ENCODE measurements at regions not wholly inside any gene's neighbourhood (a gene's known extent, or its start where the extent isn't known, plus 50 kb on each side); places are given as distances from the start of the nearest gene placed in this dataset.

DNA sequence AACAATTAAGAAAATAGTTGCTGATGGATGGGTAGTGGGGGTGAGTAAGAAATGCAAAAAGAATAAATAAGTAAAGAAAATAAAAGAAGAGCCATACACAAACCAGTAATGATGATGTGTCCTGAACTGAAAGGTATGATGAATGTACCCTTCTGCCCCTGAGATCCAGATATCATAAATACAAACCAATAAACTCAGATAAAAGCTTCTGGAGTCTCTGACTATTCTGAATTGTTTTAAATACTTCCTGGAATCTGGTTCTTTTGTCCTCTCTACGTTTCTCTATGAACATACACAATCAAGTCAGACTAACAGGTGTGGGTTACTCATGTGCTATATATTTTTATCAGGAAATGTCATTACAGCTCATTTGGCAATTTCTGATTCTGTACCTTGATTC lies 153.4 kb downstream of the PPP1R2C start:
- no peak for DNase-seq (ENCODE audit: low read depth, low spot score)

DNA sequence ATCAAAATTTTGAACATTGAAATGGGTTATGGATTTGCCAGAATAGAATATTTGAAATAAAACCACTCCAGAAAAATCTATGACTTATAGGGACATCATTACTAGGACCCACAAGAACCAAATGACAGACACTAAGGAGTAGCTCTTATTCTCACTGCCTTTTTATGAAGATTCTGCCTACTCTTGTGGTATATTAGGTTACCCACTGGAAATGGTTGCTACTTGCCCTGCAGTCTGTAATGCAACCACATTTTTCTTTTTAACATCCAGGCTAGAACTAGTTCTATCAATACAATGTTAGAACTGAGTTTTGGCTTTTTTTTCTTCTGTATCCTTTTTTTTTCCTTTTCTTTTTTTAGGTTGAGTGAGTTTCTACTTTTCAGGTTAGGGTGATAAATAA lies 158.9 kb downstream of the PPP1R2C start:
- DNase-seq (ENCODE audit: low read depth, low spot score), result no peak

DNA sequence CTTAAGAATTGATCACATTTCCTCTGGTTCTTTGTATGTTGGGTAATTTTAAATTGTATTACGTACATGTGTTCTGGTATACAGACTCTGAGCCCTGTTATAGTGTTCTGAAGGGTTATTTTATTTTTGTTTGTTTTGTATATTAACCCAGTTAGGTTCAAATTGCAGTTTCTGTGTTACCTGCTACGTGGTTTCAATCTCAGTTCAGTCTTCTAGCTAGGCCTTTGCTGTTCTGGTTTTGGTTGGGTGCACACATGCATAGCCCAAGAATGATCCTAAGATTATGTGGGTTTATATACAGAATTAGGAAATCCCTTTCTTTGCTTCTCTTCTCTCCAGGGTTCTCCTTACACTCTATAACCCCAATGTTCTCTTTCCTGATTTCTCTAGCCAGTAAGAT lies 161.0 kb downstream of the PPP1R2C start:
- no peak for DNase-seq (ENCODE audit: low read depth, low spot score)

DNA sequence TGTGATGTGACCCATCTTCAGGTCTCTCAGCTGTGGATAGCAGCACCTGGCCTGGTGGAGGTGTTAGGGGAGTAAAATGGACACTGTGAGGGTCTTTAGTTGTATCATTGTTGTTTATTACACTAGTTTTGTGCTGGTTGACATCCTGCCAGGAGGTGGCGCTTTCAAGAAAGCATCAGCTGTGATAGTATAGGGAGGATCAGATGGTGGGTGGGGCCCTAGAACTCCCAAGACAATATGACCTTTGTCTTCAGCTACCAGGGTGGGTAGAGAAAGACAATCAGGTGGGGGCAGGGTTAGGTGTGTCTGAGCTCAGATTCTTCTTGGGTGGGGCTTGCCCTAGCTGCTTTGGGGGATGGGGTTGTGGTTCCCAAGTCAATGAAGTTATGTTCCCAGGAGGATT lies 162.8 kb downstream of the PPP1R2C start:
- no peak for DNase-seq (ENCODE audit: low read depth, low spot score)

DNA sequence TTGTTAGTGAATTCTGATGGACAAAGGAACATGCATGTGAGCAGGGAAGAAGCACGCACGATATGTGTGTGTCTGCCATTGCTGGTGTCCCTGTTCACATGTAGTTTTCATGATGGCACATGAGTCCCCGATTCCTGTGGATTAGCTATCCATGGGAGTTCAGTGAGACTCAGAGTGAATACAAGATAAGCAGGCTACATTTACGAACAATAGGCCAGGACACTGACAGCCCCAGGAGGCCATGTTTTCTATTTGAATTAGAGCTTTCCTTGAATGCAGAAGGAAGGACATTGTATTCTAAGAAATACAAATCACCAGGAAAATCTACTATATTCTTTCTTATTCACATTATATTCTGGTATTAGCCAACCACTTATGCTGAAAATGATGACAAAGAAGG lies 171.4 kb downstream of the PPP1R2C start:
- DNase-seq (ENCODE audit: low read depth, low spot score), result no peak

- DNase-seq (ENCODE audit: low read depth, low spot score), result no peak
Measured at GRCh38 chrX:42604302-42604701, 173.7 kb downstream of the PPP1R2C start.

- no peak for DNase-seq (ENCODE audit: low read depth, low spot score)
Measured at GRCh38 chrX:42603016-42603415, 174.9 kb downstream of the PPP1R2C start.

GRCh38 chrX:42602566-42602965 lies 175.4 kb downstream of the PPP1R2C start:
- DNase-seq (ENCODE audit: low read depth, low spot score), result no peak

DNA sequence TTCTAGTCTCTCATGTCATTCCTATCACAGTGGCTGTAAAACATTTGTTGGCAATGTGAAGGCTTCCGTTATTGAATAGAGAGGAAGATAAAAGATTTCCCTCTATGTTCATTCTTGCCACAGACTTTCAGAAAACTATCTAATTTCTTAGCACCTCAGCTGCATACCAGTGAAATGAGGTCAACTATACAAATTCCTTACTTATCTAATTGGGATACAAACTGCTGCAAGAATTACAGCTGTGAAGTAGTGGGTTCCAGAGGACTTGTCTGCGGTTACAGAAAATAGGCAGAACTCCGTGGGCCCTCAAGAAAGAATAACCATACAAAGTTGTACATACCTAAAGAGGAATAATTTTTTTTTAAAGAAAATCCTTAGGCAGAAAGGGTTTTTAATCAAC lies 175.8 kb downstream of the PPP1R2C start:
- DNase-seq (ENCODE audit: low read depth, low spot score), result no peak

DNA sequence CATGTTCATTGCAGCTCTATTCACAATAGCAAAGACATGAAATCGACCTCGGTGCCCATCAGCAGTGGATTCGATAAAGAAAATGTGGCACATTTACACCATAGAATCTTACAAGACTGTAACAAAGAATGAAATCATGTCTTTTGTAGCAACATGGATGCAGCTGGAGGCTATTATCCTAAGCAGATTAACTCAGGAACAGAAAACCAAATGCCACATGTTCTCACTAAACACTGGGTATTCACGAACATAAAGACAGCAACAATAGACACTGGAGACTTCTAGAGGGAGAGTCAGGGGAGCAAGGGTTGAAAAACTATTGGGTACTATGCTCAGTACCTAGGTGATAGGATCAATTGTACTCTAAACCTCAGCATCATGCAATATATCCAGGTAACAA lies 180.5 kb downstream of the PPP1R2C start:
- DNase-seq (ENCODE audit: low read depth, low spot score), result no peak

- DNase-seq (ENCODE audit: low read depth, low spot score), result no peak
Measured at GRCh38 chrX:42585842-42586621, 191.9 kb downstream of the PPP1R2C start.

DNA sequence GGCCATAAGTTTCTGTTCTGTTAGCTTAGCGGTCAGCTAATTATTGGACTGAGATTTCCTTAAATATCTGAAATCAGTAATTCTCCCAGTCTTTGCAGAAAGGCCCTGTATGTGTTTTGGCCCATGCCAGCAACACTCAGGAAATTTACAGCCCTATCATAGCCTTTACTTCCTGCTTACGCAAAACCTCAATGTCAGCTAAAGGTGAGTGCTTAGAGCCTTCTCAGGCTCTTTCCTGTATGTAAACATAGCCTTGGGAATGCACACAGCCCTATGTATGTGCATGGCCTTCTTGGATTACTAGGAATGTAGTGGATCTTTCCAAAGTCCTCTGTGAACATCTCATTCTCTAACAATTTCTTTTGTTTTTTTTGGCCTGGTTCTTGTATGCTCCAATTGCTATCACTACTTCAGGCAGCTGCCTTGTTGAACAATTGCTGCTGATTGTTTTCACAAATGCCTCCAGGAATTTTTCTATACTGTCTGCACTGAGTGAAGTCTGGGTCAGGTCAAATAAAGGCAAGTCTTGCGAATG lies 200.0 kb downstream of the PPP1R2C start:
- DNase-seq (ENCODE audit: low read depth, low spot score), result no peak

DNA sequence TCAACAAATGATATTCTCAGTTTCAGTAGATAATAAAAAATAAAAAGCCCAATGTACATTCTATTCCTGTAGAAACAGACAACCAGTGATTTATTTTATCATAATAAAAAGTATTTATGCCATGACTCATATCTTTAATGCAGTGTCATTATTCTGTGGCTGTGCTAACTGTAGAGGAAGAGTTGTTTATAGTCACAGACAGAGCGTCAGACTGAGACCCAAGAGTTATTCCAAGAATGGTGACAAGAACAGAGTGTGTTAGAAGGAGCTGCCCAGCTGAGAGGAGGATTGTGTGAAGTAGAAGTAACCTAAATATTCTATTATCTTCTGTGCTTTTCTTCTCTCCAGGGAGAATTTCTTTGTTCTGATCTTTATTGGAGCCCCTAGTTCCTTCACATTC lies 210.7 kb downstream of the PPP1R2C start:
- no peak for DNase-seq (ENCODE audit: low read depth, low spot score)

- no peak for DNase-seq (ENCODE audit: low read depth, low spot score)
Measured at GRCh38 chrX:42565739-42566138, 212.2 kb downstream of the PPP1R2C start.

DNA sequence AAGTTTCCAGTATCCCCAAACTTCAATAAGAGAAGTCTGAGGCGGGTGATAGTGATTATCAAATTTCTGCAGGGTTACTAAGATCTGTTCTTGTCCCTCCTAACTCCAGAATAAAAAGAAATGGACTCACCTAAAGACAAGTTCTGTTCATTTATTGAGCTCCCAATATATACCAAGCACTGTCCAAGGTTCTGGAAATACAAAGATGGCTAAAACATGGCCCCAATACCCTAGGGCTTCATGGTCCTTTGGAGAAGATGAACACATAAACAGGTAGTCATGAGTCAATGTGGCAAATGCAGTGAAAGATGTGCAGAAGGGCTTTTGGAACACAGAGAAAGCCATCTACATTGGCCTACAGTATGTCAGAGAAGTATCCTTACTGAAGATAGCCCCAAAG lies 231.2 kb downstream of the PPP1R2C start:
- no peak for DNase-seq (ENCODE audit: low read depth, low spot score)

GRCh38 chrX:42544883-42545282 lies 233.1 kb downstream of the PPP1R2C start:
- DNase-seq (ENCODE audit: low read depth, low spot score), result no peak

- no peak for DNase-seq (ENCODE audit: low read depth, low spot score)
Measured at GRCh38 chrX:42541554-42541953, 236.4 kb downstream of the PPP1R2C start.

- DNase-seq (ENCODE audit: low read depth, low spot score), result no peak
Measured at GRCh38 chrX:42540146-42540545, 237.8 kb downstream of the PPP1R2C start.

- DNase-seq (ENCODE audit: low read depth, low spot score), result no peak
Measured at GRCh38 chrX:42538405-42538804, 239.6 kb downstream of the PPP1R2C start.

GRCh38 chrX:42536286-42536685 lies 241.7 kb downstream of the PPP1R2C start:
- DNase-seq (ENCODE audit: low read depth, low spot score), result no peak

GRCh38 chrX:42535233-42535632 lies 242.7 kb downstream of the PPP1R2C start:
- no peak for DNase-seq (ENCODE audit: low read depth, low spot score)

- no peak for DNase-seq (ENCODE audit: low read depth, low spot score)
Measured at GRCh38 chrX:42533761-42534160, 244.2 kb downstream of the PPP1R2C start.

GRCh38 chrX:42531441-42531840 lies 246.5 kb downstream of the PPP1R2C start:
- DNase-seq (ENCODE audit: low read depth, low spot score), result no peak

DNA sequence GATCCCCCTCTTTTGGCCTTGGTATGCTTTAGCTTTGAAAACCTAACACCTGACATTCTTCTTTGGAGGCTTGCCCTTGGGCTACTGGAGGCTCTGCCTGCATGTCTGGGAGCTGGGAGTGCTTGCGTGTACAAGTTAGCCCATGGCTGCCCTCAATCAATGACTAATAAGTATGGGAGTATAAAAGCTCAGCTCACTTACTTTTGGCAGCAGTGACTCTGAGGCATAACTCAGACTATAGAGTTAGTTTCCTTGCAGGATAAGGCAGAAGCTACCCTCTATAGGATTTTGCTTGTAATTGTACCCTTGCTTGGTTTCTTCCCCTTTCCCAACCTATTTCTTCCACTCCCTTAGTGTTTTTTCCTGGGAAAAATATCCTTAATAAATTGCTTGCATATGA lies 247.9 kb downstream of the PPP1R2C start:
- no peak for DNase-seq (ENCODE audit: low read depth, low spot score)

Data from smooth muscle cell of the brain vasculature (primary cell).